HAP-1 (cell line): ENCODE measurements at regions not wholly inside any gene's neighbourhood (a gene's known extent, or its start where the extent isn't known, plus 50 kb on each side); places are given as distances from the start of the nearest gene placed in this dataset.
"Not testable (repeated sequence)": the region's sequence is repeated elsewhere in the genome, so short reads cannot be mapped to it uniquely, and the experiment has no call there.

ENCODE experiments used
- DNase-seq, 2 experiments: peaks; one replicate each; pipeline ENCODE4 v3.0.0-alpha.2; 2016 to 2020; ENCODE audit warnings: low spot score in 2 of 2
- H3K27me3 ChIP-seq: fragments of 250-450 bp; sonication (Bioruptor Pico); 2 replicates; pipeline ENCODE4 v1.5.1; 2020; ENCODE audit warnings: low read depth, mild to moderate bottlenecking, moderate library complexity
- H3K36me3 ChIP-seq: fragments of 250-450 bp; sonication (Bioruptor Pico); replicated peaks from 2 replicates; pipeline ENCODE4 v1.5.1; 2020; ENCODE audit warnings: mild to moderate bottlenecking
- H3K4me1 ChIP-seq: fragments of 250-450 bp; sonication (Bioruptor Pico); 2 replicates; pipeline ENCODE4 v1.5.1; 2020; ENCODE audit warnings: mild to moderate bottlenecking
- H3K4me3 ChIP-seq: fragments of 250-450 bp; sonication (Bioruptor Pico); 2 replicates; pipeline ENCODE4 v1.5.1; 2020; ENCODE audit warnings: mild to moderate bottlenecking, moderate library complexity
- H3K9me3 ChIP-seq: fragments of 250-450 bp; sonication (Bioruptor Pico); 2 replicates; pipeline ENCODE4 v1.5.1; 2020; ENCODE audit warnings: mild to moderate bottlenecking, moderate library complexity
- in situ Hi-C: fragments of 300-500 bp; cut with MboI; formaldehyde crosslinking; loops from 3 replicates; pipeline ENCODE4 v1.14.3; 2020; ENCODE audit warnings: low sequenced_read_pairs, inconsistent platforms, mixed read lengths

DNA sequence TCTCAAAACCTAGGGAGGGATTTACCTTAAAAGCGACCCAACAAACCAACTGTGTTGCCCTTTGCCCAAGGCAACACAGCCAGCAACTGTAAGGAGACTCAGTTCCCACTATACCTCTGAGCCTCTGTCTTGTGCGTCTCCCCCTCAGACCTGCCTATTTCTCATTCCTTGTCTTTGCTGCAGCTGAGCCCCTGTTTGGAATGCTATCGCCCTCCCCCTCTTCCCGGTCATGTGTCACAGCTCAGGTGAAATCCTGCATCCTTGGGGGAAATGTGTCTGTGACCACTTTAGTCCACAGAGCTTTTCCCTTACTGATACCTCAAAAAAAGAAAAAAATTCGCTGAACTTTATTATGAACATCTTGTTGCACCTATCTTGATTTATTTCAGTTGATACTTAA is 52.0 kb upstream of the LRIG1 start:
- H3K36me3 ChIP-seq = no peaks in the 10 kb centered on the region
- no peaks in the 10 kb centered on the region for H3K27me3 ChIP-seq
- no peaks in the 10 kb centered on the region for H3K9me3 ChIP-seq
- H3K4me1 ChIP-seq = peaks cover 4% of the 10 kb centered on the region
- H3K4me3 ChIP-seq = no peak overlapping the region
- in situ Hi-C loops = no loop called here
- no peak for DNase-seq

DNA sequence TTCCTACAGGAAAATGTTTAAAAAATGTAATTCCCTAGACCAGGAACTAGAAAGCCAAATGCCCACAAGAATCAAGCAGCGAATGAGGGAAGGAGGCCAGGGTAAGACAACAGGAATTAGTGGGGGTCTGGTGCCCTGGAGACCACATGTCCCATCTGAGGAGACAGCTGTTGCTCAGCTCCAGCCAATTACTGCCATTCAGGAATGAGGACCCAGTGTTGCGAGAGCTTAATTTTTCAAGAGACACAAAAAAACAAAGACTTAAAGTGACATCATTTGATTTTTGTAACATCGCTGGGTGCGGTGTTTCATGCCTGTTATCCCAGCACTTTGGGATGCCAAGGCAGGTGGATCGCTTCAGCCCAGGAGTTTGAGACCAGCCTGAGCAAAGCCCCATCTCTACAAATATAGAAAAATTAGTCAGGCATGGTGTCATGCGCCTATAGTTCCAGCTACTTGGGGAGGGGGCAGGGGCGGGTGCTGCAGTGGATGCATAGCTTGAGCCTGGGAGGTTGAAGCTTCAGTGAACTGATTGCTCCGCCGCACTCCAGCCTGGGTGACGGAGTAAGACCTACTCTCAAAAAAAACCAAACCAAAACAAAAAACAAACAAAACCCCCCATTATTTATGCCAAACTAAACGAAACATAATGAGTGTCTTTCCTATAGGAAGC is 52.8 kb upstream of the LRIG1 start:
- Histone ChIP-seq H3K36me3 (no peaks in the 10 kb centered on the region), H3K9me3 (no peaks in the 10 kb centered on the region), H3K4me3 (no peak overlapping the region), H3K27me3 (no peaks in the 10 kb centered on the region), H3K4me1 (peaks cover 4% of the 10 kb centered on the region)
- DNase-seq = no peak
- in situ Hi-C loops = no loop called here

DNA sequence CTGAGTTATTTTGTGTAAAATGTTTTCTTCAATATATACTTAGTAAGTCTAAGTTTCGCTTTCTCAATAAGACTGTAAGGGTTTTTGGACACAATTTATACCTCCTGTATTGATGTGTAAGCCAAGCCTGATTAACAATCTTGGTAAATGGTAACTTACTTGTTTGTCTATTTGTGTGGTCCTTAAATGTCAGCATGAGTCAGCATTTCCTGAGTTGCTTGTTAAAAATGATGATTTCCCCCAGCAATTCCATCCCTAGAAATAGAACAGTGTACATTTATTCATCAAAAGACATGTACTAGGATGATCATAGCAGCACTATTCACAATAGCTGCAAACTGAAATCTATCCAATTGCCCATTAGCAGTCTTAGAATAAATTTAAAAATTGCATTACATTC is 53.4 kb upstream of the LRIG1 start:
- no peak overlapping the region for H3K4me3 ChIP-seq

DNA sequence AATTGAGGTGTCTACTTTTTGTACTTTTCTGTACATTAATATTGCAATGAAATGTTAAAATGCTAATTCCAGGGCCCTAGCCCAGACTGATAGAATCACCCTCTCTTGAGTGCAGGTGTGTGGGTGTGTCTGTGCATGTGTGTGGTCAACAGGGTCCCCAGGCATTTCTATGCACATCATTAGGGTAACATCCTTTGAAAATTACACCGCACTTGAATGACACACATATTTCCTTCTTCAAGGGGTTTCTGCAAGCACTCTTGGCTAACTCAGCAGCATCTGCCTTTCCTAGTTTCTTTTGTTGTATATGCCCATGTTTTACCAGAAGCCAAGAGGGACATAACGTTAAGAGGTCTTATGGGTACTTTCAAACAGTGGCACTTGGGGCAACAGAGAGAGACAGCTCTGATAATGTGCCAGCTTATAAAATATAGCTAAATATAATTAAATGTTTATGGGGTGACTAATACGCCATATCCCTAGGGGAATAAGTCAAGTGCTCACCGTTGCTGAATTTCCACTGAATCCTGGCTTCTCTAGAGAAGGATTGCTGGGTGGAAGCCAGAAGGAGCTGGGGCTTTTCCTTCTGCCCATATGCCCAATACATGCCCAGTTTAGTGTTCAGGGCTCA is 54.5 kb upstream of the LRIG1 start:
- in situ Hi-C loops = no loop called here
- Histone ChIP-seq H3K4me1 (peaks cover 4% of the 10 kb centered on the region), H3K4me3 (no peak overlapping the region), H3K27me3 (no peaks in the 10 kb centered on the region), H3K36me3 (no peaks in the 10 kb centered on the region), H3K9me3 (peaks cover 7% of the 10 kb centered on the region)
- DNase-seq = no peak

More for the DNA sequence above, 53.4 kb upstream of the LRIG1 start:
- H3K27me3 ChIP-seq = no peaks in the 10 kb centered on the region
- H3K9me3 ChIP-seq = no peaks in the 10 kb centered on the region
- no peaks in the 10 kb centered on the region for H3K36me3 ChIP-seq
- in situ Hi-C loops = no loop called here
- H3K4me1 ChIP-seq = peaks cover 4% of the 10 kb centered on the region
- no peak for DNase-seq

DNA sequence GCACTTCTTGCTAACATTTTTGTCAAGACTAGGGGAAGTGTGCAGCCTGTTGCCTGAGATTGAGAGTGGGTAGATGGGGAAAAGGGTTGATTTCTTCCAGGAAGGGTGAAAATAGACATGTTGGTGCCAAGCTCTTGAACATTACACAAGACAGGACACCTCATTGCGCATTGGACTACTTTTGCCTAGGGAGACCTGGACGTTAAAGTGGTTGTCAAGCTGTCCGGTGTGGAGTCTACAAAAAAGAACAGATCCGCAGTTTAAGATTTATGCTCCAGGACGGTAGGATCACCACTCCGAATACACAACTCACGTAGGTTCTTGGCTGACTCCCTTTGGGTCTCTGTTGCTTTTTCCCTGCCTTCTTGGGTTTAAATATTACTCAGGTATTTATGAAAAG is 56.3 kb upstream of the LRIG1 start:
- H3K36me3 ChIP-seq = no peaks in the 10 kb centered on the region
- H3K9me3 ChIP-seq = peaks cover 7% of the 10 kb centered on the region
- H3K27me3 ChIP-seq = no peaks in the 10 kb centered on the region
- no peak for DNase-seq
- H3K4me1 ChIP-seq = peaks cover 4% of the 10 kb centered on the region
- in situ Hi-C loops = no loop called here
- no peak overlapping the region for H3K4me3 ChIP-seq

DNA sequence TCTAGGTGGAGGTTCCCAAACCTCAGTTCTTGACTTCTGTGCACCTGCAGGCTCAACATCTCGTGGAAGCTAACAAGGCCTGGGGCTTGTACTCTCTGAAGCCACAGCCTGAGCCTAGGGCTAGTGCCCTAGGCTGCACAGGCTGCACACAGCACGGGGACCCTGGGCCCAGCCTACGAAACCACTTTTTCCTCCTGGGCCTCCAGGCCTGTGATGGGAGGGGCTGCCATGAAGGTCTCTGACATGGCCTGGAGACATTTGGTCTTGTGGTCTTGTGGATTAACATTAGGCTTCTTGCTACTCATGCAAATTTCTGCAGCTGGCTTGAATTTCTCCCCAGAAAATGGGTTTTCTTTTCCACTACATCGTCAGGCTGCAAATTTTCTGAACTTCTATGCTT is 59.1 kb upstream of the LRIG1 start:
- H3K9me3 ChIP-seq, H3K4me3 ChIP-seq, in situ Hi-C loops, DNase-seq, H3K36me3 ChIP-seq, H3K4me1 ChIP-seq, H3K27me3 ChIP-seq: not testable (repeated sequence)

DNA sequence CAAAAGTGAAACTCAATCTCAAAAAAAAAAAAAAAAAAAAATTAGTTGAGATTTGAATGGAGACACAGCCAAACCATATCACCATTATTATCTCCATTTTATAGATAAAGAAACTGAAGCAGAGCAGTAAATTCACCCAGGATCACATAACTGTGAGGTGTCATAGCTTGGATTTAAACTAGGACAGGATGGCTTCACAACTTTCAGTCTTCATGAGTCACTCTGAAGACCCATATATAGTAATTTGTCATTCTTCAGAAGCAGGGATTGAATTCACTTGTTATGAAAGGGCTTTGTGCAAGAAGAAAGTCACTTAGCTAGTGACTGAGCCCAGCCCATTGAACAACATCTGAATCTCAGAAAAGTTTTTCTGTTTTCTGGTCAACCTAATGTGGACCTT is 60.5 kb upstream of the LRIG1 start:
- DNase-seq = no peak
- in situ Hi-C loops = no loop called here
- H3K36me3 ChIP-seq = no peaks in the 10 kb centered on the region

DNA sequence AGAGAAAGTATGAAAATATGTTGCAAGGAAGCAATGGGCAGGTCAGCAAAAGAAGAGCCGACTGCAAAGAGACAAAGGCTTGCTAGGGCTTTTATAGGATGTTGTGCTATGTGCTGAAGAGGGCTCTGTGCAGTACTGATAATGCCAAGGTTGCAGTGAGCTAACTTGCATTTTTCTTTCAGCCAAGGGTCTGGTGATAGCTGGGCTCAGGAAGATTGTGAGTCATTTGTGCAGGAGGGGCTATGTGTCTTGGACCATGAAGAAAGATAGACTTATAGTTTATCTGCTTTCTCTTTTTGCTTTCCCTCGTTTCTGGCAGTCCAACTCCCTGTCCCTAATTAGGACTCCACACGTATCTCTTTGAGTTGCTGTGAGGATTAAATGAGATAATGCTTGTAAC is 64.5 kb upstream of the LRIG1 start:
- no peaks in the 10 kb centered on the region for H3K36me3 ChIP-seq
- no peak for DNase-seq
- H3K4me1 ChIP-seq = no peaks in the 10 kb centered on the region
- H3K9me3 ChIP-seq = no peaks in the 10 kb centered on the region
- H3K27me3 ChIP-seq = no peaks in the 10 kb centered on the region
- no peak overlapping the region for H3K4me3 ChIP-seq
- in situ Hi-C loops = no loop called here

More for the DNA sequence above, 60.5 kb upstream of the LRIG1 start:
- H3K4me3 ChIP-seq = no peak overlapping the region
- peaks cover 7% of the 10 kb centered on the region for H3K9me3 ChIP-seq
- H3K27me3 ChIP-seq = no peaks in the 10 kb centered on the region
- no peaks in the 10 kb centered on the region for H3K4me1 ChIP-seq

GRCh38 chr3:66567077-66567476 is 66.3 kb upstream of the LRIG1 start:
- Histone ChIP-seq H3K36me3 (no peaks in the 10 kb centered on the region), H3K9me3 (no peaks in the 10 kb centered on the region), H3K27me3 (no peaks in the 10 kb centered on the region), H3K4me1 (peaks cover 2% of the 10 kb centered on the region; the same call in 1 of the 2 replicates), H3K4me3 (no peak overlapping the region)
- in situ Hi-C loops = no loop called here
- no peak for DNase-seq

GRCh38 chr3:66572090-66572675 is 71.4 kb upstream of the LRIG1 start:
- H3K9me3 ChIP-seq = no peaks in the 10 kb centered on the region
- H3K4me3 ChIP-seq = no peak overlapping the region
- no peaks in the 10 kb centered on the region for H3K27me3 ChIP-seq
- H3K36me3 ChIP-seq = no peaks in the 10 kb centered on the region
- in situ Hi-C loops = no loop called here
- no peak for DNase-seq
- peaks cover 16% of the 10 kb centered on the region for H3K4me1 ChIP-seq

DNA sequence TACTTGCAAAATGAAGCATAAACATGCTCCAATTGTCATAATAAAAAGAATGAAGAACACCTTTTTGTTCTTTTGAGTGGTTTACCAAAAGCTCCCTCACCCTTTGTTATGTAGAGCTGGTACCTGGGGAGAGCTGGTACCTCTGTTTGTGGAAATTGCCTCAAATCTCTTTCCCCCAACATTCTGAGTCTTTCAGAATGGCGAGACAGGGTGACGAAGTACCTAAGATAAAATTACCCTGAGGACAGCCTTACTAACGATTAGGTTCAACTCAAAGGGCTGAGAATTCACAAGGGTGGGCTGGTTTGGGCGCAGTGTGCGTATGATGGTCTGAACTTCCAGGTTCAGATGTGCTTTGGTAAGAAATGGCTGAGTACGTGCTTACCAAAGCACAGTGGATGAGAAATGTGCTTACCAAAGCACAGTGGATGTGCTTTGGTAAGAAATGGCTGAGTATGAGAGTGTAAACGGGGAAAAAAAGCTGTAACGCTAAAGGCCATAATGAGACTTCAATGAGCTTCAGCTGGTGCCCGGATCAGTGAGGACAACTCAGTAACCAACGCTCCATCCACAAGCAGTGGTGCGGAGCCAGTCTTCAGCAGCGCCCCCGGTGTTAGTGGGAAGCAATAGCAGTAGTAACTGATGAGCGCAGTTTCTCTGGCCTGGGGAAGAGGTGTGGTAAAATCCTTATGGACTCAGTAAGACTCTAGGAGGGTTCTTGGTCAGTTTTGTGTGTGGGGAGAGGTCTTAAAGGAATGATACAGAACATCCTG is 72.3 kb upstream of the LRIG1 start:
- peaks cover 20% of the 10 kb centered on the region for H3K4me1 ChIP-seq
- peak; percentile 45 to 81 for DNase-seq
- no peaks in the 10 kb centered on the region for H3K36me3 ChIP-seq
- no peak overlapping the region for H3K4me3 ChIP-seq
- no peaks in the 10 kb centered on the region for H3K27me3 ChIP-seq
- in situ Hi-C loops = no loop called here
- no peaks in the 10 kb centered on the region for H3K9me3 ChIP-seq

GRCh38 chr3:66574091-66574490 is 73.3 kb upstream of the LRIG1 start:
- H3K4me3 ChIP-seq = no peak overlapping the region
- in situ Hi-C loops = no loop called here
- no peaks in the 10 kb centered on the region for H3K36me3 ChIP-seq
- peaks cover 23% of the 10 kb centered on the region for H3K4me1 ChIP-seq
- DNase-seq = no peak
- H3K27me3 ChIP-seq = no peaks in the 10 kb centered on the region
- H3K9me3 ChIP-seq = no peaks in the 10 kb centered on the region

DNA sequence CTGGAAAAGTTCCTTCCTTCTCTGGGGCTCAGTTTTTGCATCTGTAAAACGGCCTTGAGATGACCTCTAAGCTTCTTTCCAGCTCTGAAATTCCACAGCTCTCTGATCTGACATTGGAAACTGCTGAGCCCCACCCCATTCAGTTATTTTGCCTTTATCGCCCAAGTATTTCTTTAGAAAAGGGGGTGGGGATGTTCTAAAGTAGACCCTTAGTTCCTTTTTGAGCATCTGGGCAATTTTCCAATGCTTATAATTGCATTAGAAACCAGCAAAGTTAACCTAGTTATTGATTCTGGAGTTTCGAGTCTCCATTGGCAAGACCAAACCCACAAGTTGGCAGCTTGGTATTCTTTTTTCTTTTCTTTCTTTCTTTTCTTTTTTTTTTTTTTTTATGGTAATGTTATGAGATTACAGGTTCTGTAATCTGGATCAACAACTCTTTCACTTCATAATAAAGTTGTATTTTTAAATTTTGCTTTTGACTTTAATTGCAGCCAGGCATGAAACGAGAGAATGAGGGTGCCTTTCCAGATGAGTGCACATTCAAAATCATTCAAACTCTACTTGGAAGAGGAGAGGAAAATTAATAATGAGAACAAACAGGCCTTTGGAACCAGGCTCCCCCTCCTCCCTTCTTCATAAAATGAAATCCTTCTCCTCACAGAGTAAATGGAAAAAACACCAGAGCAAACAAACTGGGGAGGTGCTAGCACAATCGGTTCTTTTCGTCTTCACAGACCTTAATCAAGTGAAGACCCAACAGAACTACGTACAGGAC is 76.8 kb upstream of the LRIG1 start:
- no peak overlapping the region for H3K4me3 ChIP-seq
- H3K36me3 ChIP-seq = no peaks in the 10 kb centered on the region
- in situ Hi-C loops = no loop called here
- no peaks in the 10 kb centered on the region for H3K9me3 ChIP-seq
- DNase-seq = peak; percentile 31 to 57
- H3K4me1 ChIP-seq = peaks cover 15% of the 10 kb centered on the region
- H3K27me3 ChIP-seq = no peaks in the 10 kb centered on the region
